OCI-LY7 (cell line): ENCODE measurements at regions not wholly inside any gene's neighbourhood (a gene's known extent, or its start where the extent isn't known, plus 50 kb on each side); places are given as distances from the start of the nearest gene placed in this dataset.

ENCODE experiments used
- BruUV-seq: library from RNA; stranded (reverse); fragments of 400-500 nt; replicated peaks from 2 replicates; lab custom pipeline; 2021; lab: Mats Ljungman, UMichigan
- CTCF ChIA-PET: fragments of 300-600 bp; sonication (Branson Sonifier 250); formaldehyde crosslinking; loops from one replicate; lab custom pipeline; 2022; ENCODE audit warnings: antibody characterized with exemption; ENCODE audit not compliant: unreplicated experiment; lab: Charles Lee
- POLR2A ChIA-PET: fragments of 300-600 bp; sonication (Branson Sonifier 250); formaldehyde crosslinking; loops from one replicate; lab custom pipeline; 2022; ENCODE audit warnings: antibody characterized with exemption; lab: Charles Lee
- DNase-seq: peaks from one replicate; pipeline ENCODE4 v3.0.0-alpha.2; 2015; ENCODE audit warnings: low spot score
- H2AFZ ChIP-seq: fragments of 200-600 bp; sonication (generic), shearing (Covaris generic); 2 replicates; pipeline ENCODE4 v1.6.1; 2014; ENCODE audit warnings: mild to moderate bottlenecking, antibody characterized with exemption, low read length, moderate library complexity
- H3K27ac ChIP-seq: fragments of 200-600 bp; sonication (generic); 2 replicates; pipeline ENCODE4 v1.5.1; 2014; ENCODE audit warnings: mixed run types, low read depth, mild to moderate bottlenecking, moderate library complexity, low read length, inconsistent platforms; ENCODE audit not compliant: poor library complexity, severe bottlenecking
- H3K36me3 ChIP-seq: fragments of 200-600 bp; sonication (generic); 2 replicates; pipeline ENCODE4 v1.6.1; 2014; ENCODE audit warnings: mild to moderate bottlenecking, antibody characterized with exemption, low read length, moderate library complexity, mixed read lengths; ENCODE audit not compliant: insufficient read depth
- H3K4me1 ChIP-seq: fragments of 200-600 bp; sonication (generic); 2 replicates; pipeline ENCODE4 v1.5.1; 2014; ENCODE audit warnings: mild to moderate bottlenecking, low read length; ENCODE audit not compliant: insufficient read depth, poor library complexity, severe bottlenecking
- H3K4me2 ChIP-seq: fragments of 200-600 bp; sonication (generic); 2 replicates; pipeline ENCODE4 v1.6.1; 2014; ENCODE audit warnings: mild to moderate bottlenecking, low read length
- H3K4me3 ChIP-seq: fragments of 200-600 bp; sonication (generic); 2 replicates; pipeline ENCODE4 v1.5.1; 2014; ENCODE audit warnings: mild to moderate bottlenecking, low read depth, low read length; ENCODE audit not compliant: poor library complexity, severe bottlenecking
- H3K79me2 ChIP-seq: fragments of 200-600 bp; sonication (generic); 2 replicates; pipeline ENCODE4 v1.6.1; 2016; ENCODE audit warnings: low read depth, mild to moderate bottlenecking, low read length, moderate library complexity, mixed read lengths; ENCODE audit not compliant: insufficient read depth
- H3K9me2 ChIP-seq: fragments of 200-600 bp; sonication (generic); 2 replicates; pipeline ENCODE4 v1.6.1; 2016; ENCODE audit warnings: mild to moderate bottlenecking, low read length, mixed read lengths; ENCODE audit not compliant: insufficient read depth
- H3K9me3 ChIP-seq: fragments of 200-600 bp; sonication (generic); 2 replicates; pipeline ENCODE4 v1.6.1; 2014; ENCODE audit warnings: mild to moderate bottlenecking, mixed run types, low read length, mixed read lengths
- H4K20me1 ChIP-seq: fragments of 200-600 bp; sonication (generic); 2 replicates; pipeline ENCODE4 v1.6.1; 2014; ENCODE audit warnings: mild to moderate bottlenecking, antibody characterized with exemption, low read length, moderate library complexity, mixed read lengths; ENCODE audit not compliant: insufficient read depth
- EZH2phosphoT487 ChIP-seq: fragments of 200-600 bp; sonication (generic); IDR thresholded peaks from 2 replicates; pipeline ENCODE4 v1.6.1; 2018; ENCODE audit warnings: low read depth, borderline replicate concordance, mild to moderate bottlenecking, mixed run types, antibody characterized with exemption, low read length, moderate library complexity, mixed read lengths
- intact Hi-C: fragments of 100-400 bp; cut with micrococcal nuclease; formaldehyde crosslinking; loops from one replicate; pipeline ENCODE4 v1.10.0; 2022; ENCODE audit not compliant: unreplicated experiment
- TF ChIP-seq, protein P1 (sequence below): fragments of 200-600 bp; sonication (generic); conservative IDR thresholded peaks from 2 replicates; pipeline ENCODE4 v1.5.1; 2014; ENCODE audit warnings: mild to moderate bottlenecking, antibody characterized with exemption, low read length, moderate library complexity, mixed read lengths

DNA sequence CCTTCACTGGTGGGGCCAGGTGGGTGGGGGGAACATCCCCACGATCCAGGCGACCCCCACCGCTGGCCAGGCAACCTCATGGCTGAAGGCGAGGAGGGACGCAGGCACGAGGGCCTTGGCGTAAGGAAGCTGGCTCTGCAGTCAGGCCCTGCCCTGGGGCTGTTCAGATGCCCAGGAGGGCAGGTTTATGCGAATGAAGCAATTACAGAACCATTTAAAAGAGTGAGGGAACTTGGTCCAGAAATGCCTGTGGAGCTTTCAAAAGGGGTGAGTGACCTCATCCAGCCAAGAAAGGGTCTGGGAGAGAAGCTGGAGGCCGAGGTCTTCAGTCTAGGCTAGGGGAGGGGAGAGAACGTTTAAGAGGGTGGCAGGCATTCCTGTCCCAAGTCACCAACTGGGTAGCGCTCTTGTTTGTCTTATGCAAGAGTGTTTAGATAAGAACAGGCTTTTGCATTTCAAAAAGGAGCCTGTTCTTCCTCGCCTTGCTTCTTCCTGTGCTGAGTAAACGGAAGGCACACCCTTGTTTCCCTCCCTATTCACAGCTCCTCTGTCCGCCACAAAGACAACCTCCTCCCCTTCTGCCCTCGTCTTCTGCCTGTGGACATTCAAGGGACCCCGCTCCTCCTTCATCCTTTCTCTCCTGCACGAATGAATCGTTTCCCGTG lies 183.5 kb upstream of the SDK2 start:
- CTCF ChIA-PET, result no interaction called here
- POLR2A ChIA-PET, result interaction anchor here (0.6 to 1.0 kb wide), 2 partner anchors 81 to 136 kb away, joined by 3 read pairs; no protein-coding TSS in a partner anchor
- Histone ChIP-seq H3K4me3 (no peak overlapping the region), H4K20me1 (no peaks in the 10 kb centered on the region), H3K27ac (no peak overlapping the region), H3K4me2 (no peak overlapping the region), H3K9me2 (no peaks in the 10 kb centered on the region), H3K4me1 (no peaks in the 10 kb centered on the region), H3K36me3 (no peaks in the 10 kb centered on the region), H3K9me3 (no peaks in the 10 kb centered on the region), H2AFZ (no peak overlapping the region), H3K79me2 (no peaks in the 10 kb centered on the region)
- intact Hi-C loops, result loop anchor here (10.0 kb wide), 1 partner anchor 127 kb away; no protein-coding TSS in a partner anchor
- DNase-seq, result no peak
- TF ChIP-seq, protein P1, sequence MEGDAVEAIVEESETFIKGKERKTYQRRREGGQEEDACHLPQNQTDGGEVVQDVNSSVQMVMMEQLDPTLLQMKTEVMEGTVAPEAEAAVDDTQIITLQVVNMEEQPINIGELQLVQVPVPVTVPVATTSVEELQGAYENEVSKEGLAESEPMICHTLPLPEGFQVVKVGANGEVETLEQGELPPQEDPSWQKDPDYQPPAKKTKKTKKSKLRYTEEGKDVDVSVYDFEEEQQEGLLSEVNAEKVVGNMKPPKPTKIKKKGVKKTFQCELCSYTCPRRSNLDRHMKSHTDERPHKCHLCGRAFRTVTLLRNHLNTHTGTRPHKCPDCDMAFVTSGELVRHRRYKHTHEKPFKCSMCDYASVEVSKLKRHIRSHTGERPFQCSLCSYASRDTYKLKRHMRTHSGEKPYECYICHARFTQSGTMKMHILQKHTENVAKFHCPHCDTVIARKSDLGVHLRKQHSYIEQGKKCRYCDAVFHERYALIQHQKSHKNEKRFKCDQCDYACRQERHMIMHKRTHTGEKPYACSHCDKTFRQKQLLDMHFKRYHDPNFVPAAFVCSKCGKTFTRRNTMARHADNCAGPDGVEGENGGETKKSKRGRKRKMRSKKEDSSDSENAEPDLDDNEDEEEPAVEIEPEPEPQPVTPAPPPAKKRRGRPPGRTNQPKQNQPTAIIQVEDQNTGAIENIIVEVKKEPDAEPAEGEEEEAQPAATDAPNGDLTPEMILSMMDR, result no peak
- TF ChIP-seq EZH2phosphoT487, result no peak
- no TSS peak for BruUV-seq

- Histone ChIP-seq H3K9me3 (no peaks in the 10 kb centered on the region), H3K9me2 (no peaks in the 10 kb centered on the region), H3K4me1 (no peaks in the 10 kb centered on the region), H3K4me2 (no peak overlapping the region), H2AFZ (no peak overlapping the region), H3K27ac (no peak overlapping the region), H3K4me3 (no peak overlapping the region), H4K20me1 (no peaks in the 10 kb centered on the region), H3K36me3 (no peaks in the 10 kb centered on the region), H3K79me2 (no peaks in the 10 kb centered on the region)
- no peak for TF ChIP-seq EZH2phosphoT487
- TF ChIP-seq, protein P1, result no peak
- intact Hi-C loops, result loop anchor here (10.0 kb wide), 1 partner anchor 125 kb away; no protein-coding TSS in a partner anchor
- BruUV-seq, result no TSS peak
- CTCF ChIA-PET, result no interaction called here
- POLR2A ChIA-PET, result no interaction called here
- DNase-seq, result no peak
Measured at GRCh38 chr17:73829676-73830280, 185.5 kb upstream of the SDK2 start.

DNA sequence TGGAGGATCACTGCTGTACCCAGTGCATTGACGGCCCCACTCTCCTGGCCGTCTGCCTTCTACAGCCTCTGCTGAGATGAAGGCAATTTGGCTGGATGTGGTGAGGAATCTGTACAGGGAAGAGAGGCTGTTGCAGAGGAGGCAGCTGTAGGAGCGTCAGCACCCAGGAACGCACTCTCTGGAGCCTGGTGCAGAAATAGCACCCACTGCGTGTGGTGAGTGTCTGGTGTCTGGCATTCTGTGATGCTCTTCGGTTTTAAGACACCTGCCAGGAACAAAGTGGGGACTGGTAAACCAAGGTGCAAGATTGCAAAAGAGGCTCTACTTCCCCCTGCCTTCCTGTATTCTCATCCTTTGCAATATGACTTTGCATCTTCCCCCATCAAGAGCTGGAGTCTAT lies 187.5 kb upstream of the SDK2 start:
- Histone ChIP-seq H3K79me2 (no peaks in the 10 kb centered on the region), H3K4me1 (no peaks in the 10 kb centered on the region), H2AFZ (no peak overlapping the region), H3K9me2 (no peaks in the 10 kb centered on the region), H3K36me3 (no peaks in the 10 kb centered on the region), H3K27ac (no peak overlapping the region), H3K4me3 (no peak overlapping the region), H3K9me3 (no peaks in the 10 kb centered on the region), H4K20me1 (no peaks in the 10 kb centered on the region), H3K4me2 (no peak overlapping the region)
- no TSS peak for BruUV-seq
- intact Hi-C loops, result no loop called here
- TF ChIP-seq, protein P1, result no peak
- TF ChIP-seq EZH2phosphoT487, result no peak
- DNase-seq, result no peak
- ChIA-PET POLR2A (no interaction called here), CTCF (no interaction called here)
